NCI-H1048 (cell line): ENCODE measurements at regions not wholly inside any gene's neighbourhood (a gene's known extent, or its start where the extent isn't known, plus 50 kb on each side); places are given as distances from the start of the nearest gene placed in this dataset.
"Not testable (repeated sequence)": the region's sequence is repeated elsewhere in the genome, so short reads cannot be mapped to it uniquely, and the experiment has no call there.

Source experiments
- DNase-seq: peaks from one replicate; lab custom pipeline; 2025; lab: John Stamatoyannopoulos, UW

- DNase-seq: not testable (repeated sequence)
Observed at GRCh38 chr7:131676850-131677249, 120.4 kb upstream of the PODXL start.

GRCh38 chr7:131674131-131674530 is 117.7 kb upstream of the PODXL start:
- no peak for DNase-seq

- no peak for DNase-seq
Observed at GRCh38 chr7:131673576-131673975, 117.1 kb upstream of the PODXL start.

GRCh38 chr7:131670406-131670805 is 114.0 kb upstream of the PODXL start:
- DNase-seq: no peak

GRCh38 chr7:131667699-131668098 is 111.3 kb upstream of the PODXL start:
- no peak for DNase-seq

- DNase-seq: no peak
Observed at GRCh38 chr7:131665021-131665420, 108.6 kb upstream of the PODXL start.

- no peak for DNase-seq
Observed at GRCh38 chr7:131664570-131664969, 108.1 kb upstream of the PODXL start.

GRCh38 chr7:131662301-131662873 is 106.0 kb upstream of the PODXL start:
- DNase-seq: not testable (repeated sequence)

- no peak for DNase-seq
Observed at GRCh38 chr7:131657881-131658280, 101.5 kb upstream of the PODXL start.

GRCh38 chr7:131656980-131657723 is 100.7 kb upstream of the PODXL start:
- no peak for DNase-seq

GRCh38 chr7:131655866-131656265 is 99.4 kb upstream of the PODXL start:
- DNase-seq: no peak

GRCh38 chr7:131655447-131655846 is 99.0 kb upstream of the PODXL start:
- no peak for DNase-seq

- DNase-seq: peak; percentile 60
Observed at GRCh38 chr7:131654668-131655326, 98.4 kb upstream of the PODXL start.

- DNase-seq: no peak
Observed at GRCh38 chr7:131654249-131654558, 97.8 kb upstream of the PODXL start.

GRCh38 chr7:131653418-131654248 is 97.2 kb upstream of the PODXL start:
- DNase-seq: no peak

- DNase-seq: no peak
Observed at GRCh38 chr7:131652934-131653333, 96.5 kb upstream of the PODXL start.

- DNase-seq: no peak
Observed at GRCh38 chr7:131652194-131652593, 95.8 kb upstream of the PODXL start.

- no peak for DNase-seq
Observed at GRCh38 chr7:131649879-131650278, 93.5 kb upstream of the PODXL start.

GRCh38 chr7:131649003-131649541 is 92.6 kb upstream of the PODXL start:
- DNase-seq: no peak

GRCh38 chr7:131648491-131648890 is 92.1 kb upstream of the PODXL start:
- DNase-seq: no peak

GRCh38 chr7:131646203-131646602 is 89.8 kb upstream of the PODXL start:
- DNase-seq: no peak

- no peak for DNase-seq
Observed at GRCh38 chr7:131642429-131642828, 86.0 kb upstream of the PODXL start.
